ENCODE measurements at regions not wholly inside any gene's neighbourhood (a gene's known extent, or its start where the extent isn't known, plus 50 kb on each side); places are given as distances from the start of the nearest gene placed in this dataset.

DNA sequence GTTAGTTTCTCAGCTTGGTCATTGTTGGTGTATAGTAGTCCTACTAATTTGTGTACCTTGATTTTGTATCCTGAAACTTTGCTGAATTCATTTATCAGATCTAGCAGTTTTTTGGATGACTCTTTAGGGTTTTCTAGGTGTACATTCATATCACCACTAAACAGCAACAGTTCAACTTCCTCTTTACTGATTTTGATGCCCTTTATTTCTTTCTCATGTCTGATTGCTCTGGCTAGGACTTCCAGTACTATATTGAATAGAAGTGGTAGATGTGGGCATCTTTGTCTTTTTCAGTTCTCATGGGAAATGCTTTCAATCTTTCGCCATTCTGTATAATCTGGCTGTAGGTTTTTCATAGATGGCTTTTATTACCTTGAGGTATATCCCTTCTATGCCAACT lies 61.3 kb upstream of the HEY2 start:
- TF ChIP-seq POLR2A (IDR thresholded peaks at IDR 0.05), result no peak
- DNase-seq, result no peak
- Histone ChIP-seq H3K4me3 (no peak overlapping the region), H3K27me3 (no peaks in the 10 kb centered on the region), H3K9me3 (no peaks in the 10 kb centered on the region), H3K36me3 (no peaks in the 10 kb centered on the region), H3K4me1 (no peaks in the 10 kb centered on the region), H3K27ac (no peak overlapping the region)
- in situ Hi-C loops (cut with MboI; ENCODE audit: low pct_ligation_motif_present in 1 of 4, low pct_unique_long_range_greater_than_20kb in 1 of 4, low sequenced_read_pairs in 3 of 4), result no loop called here
- WGBS, 2 donors (ENCODE audit: low coverage in 1 of 2), result 67 to 83% methylated on average over 1 of the region's 1 CpG
- intact Hi-C loops (cut with DNase I; ENCODE audit: low total_unique reads), result no loop called here

DNA sequence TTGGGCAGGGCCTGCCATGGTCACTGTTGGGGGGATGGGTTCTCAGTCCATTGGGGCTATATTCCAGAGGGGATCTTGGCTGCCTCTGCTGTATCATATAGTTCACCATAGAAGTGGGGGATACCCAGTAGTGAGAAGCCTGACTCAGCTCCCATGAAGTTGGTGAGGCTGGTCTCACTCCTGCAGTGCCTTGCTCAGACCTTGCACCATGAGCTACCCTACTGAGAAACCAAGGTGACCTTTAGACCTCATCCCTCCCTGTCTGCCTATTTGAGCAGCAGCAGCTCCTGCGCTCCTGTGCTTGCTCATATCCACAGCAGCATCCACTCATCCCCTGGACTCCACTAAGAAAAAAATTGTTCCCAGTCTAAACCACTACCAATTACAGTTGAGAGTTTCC lies 56.0 kb upstream of the HEY2 start:
- DNase-seq, result no peak
- H3K36me3 ChIP-seq, result no peaks in the 10 kb centered on the region
- no peak for TF ChIP-seq POLR2A (IDR thresholded peaks at IDR 0.05)
- no peak for TF ChIP-seq CTCF (IDR thresholded peaks at IDR 0.05)
- TF ChIP-seq POLR2AphosphoS5 (IDR thresholded peaks at IDR 0.05), result no peak
- no peak for TF ChIP-seq EP300 (IDR thresholded peaks at IDR 0.05; ENCODE audit: low read depth)
- intact Hi-C loops (cut with DNase I; ENCODE audit: low total_unique reads) (no loop called here), in situ Hi-C loops (cut with MboI; ENCODE audit: low pct_ligation_motif_present in 1 of 4, low pct_unique_long_range_greater_than_20kb in 1 of 4, low sequenced_read_pairs in 3 of 4) (no loop called here)
- no peak overlapping the region for H3K4me3 ChIP-seq
- H3K4me1 ChIP-seq, result no peaks in the 10 kb centered on the region
- H3K9me3 ChIP-seq, result no peaks in the 10 kb centered on the region
- WGBS, 2 donors (ENCODE audit: low coverage in 1 of 2), result 0% methylated on average over 1 of the region's 1 CpG; no CpG with 5 or more reads in 1 of the 2 donors
- H3K27me3 ChIP-seq, result no peaks in the 10 kb centered on the region
- no peak overlapping the region for H3K27ac ChIP-seq

DNA sequence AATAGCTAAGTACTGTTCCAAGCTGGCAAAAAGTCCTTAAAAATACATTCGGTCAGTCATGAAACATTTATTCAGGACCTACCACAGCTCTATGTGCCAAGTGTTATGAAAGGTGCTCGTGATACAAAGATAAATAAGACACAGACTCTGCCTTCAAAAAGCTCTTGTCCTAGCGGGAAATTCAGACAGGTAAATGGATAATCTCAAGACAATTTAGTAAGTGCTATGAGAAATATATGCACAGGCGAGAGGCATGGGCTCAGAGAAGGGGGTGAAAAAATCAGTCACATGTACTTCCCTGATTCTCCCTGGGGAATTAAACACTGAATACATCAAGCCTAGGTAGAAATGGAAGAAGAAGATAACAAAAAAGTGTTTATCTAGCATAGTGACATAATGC lies 49.8 kb upstream of the HEY2 start:
- intact Hi-C loops (cut with DNase I; ENCODE audit: low total_unique reads), result no loop called here
- Histone ChIP-seq H3K27ac (no peak overlapping the region), H3K9me3 (no peaks in the 10 kb centered on the region), H3K4me1 (no peaks in the 10 kb centered on the region), H3K36me3 (no peaks in the 10 kb centered on the region), H3K4me3 (no peak overlapping the region), H3K27me3 (no peaks in the 10 kb centered on the region)
- in situ Hi-C loops (cut with MboI; ENCODE audit: low pct_ligation_motif_present in 1 of 4, low pct_unique_long_range_greater_than_20kb in 1 of 4, low sequenced_read_pairs in 3 of 4), result no loop called here
- no peak for DNase-seq
- TF ChIP-seq POLR2AphosphoS5 (IDR thresholded peaks at IDR 0.05) (no peak), CTCF (IDR thresholded peaks at IDR 0.05) (no peak), EP300 (IDR thresholded peaks at IDR 0.05; ENCODE audit: low read depth) (no peak), POLR2A (IDR thresholded peaks at IDR 0.05) (no peak)
- WGBS, 2 donors (ENCODE audit: low coverage in 1 of 2), result 63 to 73% methylated on average over 4 of the region's 4 CpGs

Data from transverse colon (tissue), 4 donors.